B cell (primary cell): ENCODE measurements at regions not wholly inside any gene's neighbourhood (a gene's known extent, or its start where the extent isn't known, plus 50 kb on each side); places are given as distances from the start of the nearest gene placed in this dataset.
A peak's percentile ranks its signal among the peaks of the same experiment; 100 is the strongest.

Experiments
- ATAC-seq: fragments of 200-7000 bp; cut with Tn5 transposase; one replicate; pipeline ENCODE4 v1.10.0; 2021; ENCODE audit warnings: low read depth, mild to moderate bottlenecking, moderate number of reproducible peaks, moderate library complexity
- CTCF ChIA-PET: fragments of 350-600 bp; sonication (Branson Sonifier 250); formaldehyde crosslinking; loops from one replicate; lab custom pipeline; 2021; ENCODE audit warnings: antibody characterized with exemption, inconsistent platforms; lab: Charles Lee
- POLR2A ChIA-PET: fragments of 350-600 bp; sonication (Branson Sonifier 250); formaldehyde crosslinking; loops from one replicate; lab custom pipeline; 2021; ENCODE audit warnings: antibody characterized with exemption; lab: Charles Lee
- DNase-seq: peaks from one replicate; pipeline ENCODE4 v3.0.0; 2013
- H2AFZ ChIP-seq: 2 replicates; pipeline ENCODE4 v1.6.1; 2012; ENCODE audit warnings: mild to moderate bottlenecking, low read depth, low read length; ENCODE audit not compliant: insufficient read depth, poor library complexity, severe bottlenecking
- H3K27ac ChIP-seq, 2 donors: 1 replicate in 1 of 2; 2 replicates in 1 of 2; pipeline ENCODE4 v1.5.1; 2012 to 2013; ENCODE audit warnings: low read length in 2 of 2, mild to moderate bottlenecking in 2 of 2, moderate library complexity in 1 of 2
- H3K27me3 ChIP-seq, 4 experiments: fragments of 200-600 bp in 1 of 4; sonication (generic) in 1 of 4; replicated peaks in 1 of 4; 1 replicate in 2 of 4; 2 replicates in 2 of 4; pipeline versions ENCODE4 v1.6.1 to v1.7.0; 2013 to 2016; ENCODE audit warnings: low read length in 3 of 4, mild to moderate bottlenecking in 2 of 4, mixed read lengths in 1 of 4, moderate library complexity in 1 of 4; ENCODE audit not compliant: insufficient read depth in 4 of 4, control insufficient read depth in 3 of 4; ENCODE audit errors: control extremely low read depth in 1 of 4
- H3K36me3 ChIP-seq, 2 experiments: replicated peaks in 1 of 2; 1 replicate in 1 of 2; 2 replicates in 1 of 2; pipeline versions ENCODE4 v1.6.1 to v1.7.1; 2013; ENCODE audit warnings: low read length in 1 of 2; ENCODE audit not compliant: insufficient read depth in 2 of 2, control insufficient read depth in 1 of 2; ENCODE audit errors: control extremely low read depth in 1 of 2, extremely low read depth in 1 of 2
- H3K4me1 ChIP-seq, 2 donors: fragments of 200-600 bp in 1 of 2; sonication (generic) in 1 of 2; 1 replicate in 1 of 2; 2 replicates in 1 of 2; pipeline versions ENCODE4 v1.5.1 to v1.6.1; 2013 to 2017; ENCODE audit warnings: low read length in 2 of 2; ENCODE audit not compliant: control insufficient read depth in 2 of 2, insufficient read depth in 2 of 2
- H3K4me2 ChIP-seq: replicated peaks from 2 replicates; pipeline ENCODE3; 2012; ENCODE audit warnings: mild to moderate bottlenecking, low read depth, low read length; ENCODE audit not compliant: poor library complexity, severe bottlenecking
- H3K4me3 ChIP-seq, 5 experiments: fragments of 200-600 bp in 1 of 5; sonication (generic) in 1 of 5; 1 replicate in 3 of 5; 2 replicates in 2 of 5; pipeline versions ENCODE4 v1.5.1 to v1.7.0; 2011 to 2016; ENCODE audit warnings: low read length in 4 of 5, mild to moderate bottlenecking in 4 of 5, low read depth in 2 of 5, control low read depth in 1 of 5, moderate library complexity in 1 of 5; ENCODE audit not compliant: insufficient read depth in 1 of 5; ENCODE audit errors: control extremely low read depth in 1 of 5, extremely low read depth in 1 of 5
- H3K79me2 ChIP-seq: fragments of 200-600 bp; sonication (generic); one replicate; pipeline ENCODE4 v1.6.0; 2016; ENCODE audit warnings: low read length; ENCODE audit not compliant: control insufficient read depth, insufficient read depth
- H3K9ac ChIP-seq: fragments of 200-600 bp; sonication (generic); 2 replicates; pipeline ENCODE4 v1.6.1; 2017; ENCODE audit warnings: mild to moderate bottlenecking, low read length, moderate library complexity
- H3K9me3 ChIP-seq, 3 donors: one replicate each; pipeline versions ENCODE4 v1.6.1 to v1.7.1; 2013; ENCODE audit warnings: low read length in 2 of 3; ENCODE audit not compliant: control insufficient read depth in 2 of 3, insufficient read depth in 1 of 3; ENCODE audit errors: control extremely low read depth in 1 of 3
- H4K20me1 ChIP-seq: 2 replicates; pipeline ENCODE4 v1.6.0; 2012; ENCODE audit warnings: mild to moderate bottlenecking, low read length; ENCODE audit not compliant: insufficient read depth, control insufficient read depth, poor library complexity, severe bottlenecking
- H3K27ac Mint-ChIP-seq: one replicate; pipeline ENCODE4 v1.8.0; 2021; ENCODE audit warnings: mixed read lengths
- H3K27me3 Mint-ChIP-seq: one replicate; pipeline ENCODE4 v1.8.0; 2021; ENCODE audit warnings: mixed read lengths
- H3K4me1 Mint-ChIP-seq: one replicate; pipeline ENCODE4 v1.8.0; 2021; ENCODE audit warnings: mixed read lengths
- H3K4me3 Mint-ChIP-seq: one replicate; pipeline ENCODE4 v1.8.0; 2021; ENCODE audit warnings: mixed read lengths
- H3K9me3 Mint-ChIP-seq: one replicate; pipeline ENCODE4 v1.8.0; 2022; ENCODE audit warnings: mixed read lengths; ENCODE audit not compliant: insufficient read depth
- CTCF ChIP-seq: fragments of 200-600 bp; IDR thresholded peaks from one replicate; pipeline ENCODE4 v1.8.0; 2022; ENCODE audit warnings: antibody characterized with exemption, mild to moderate bottlenecking
- EZH2 ChIP-seq: IDR thresholded peaks from 2 replicates; pipeline ENCODE4 v1.6.1; 2012; ENCODE audit warnings: borderline replicate concordance, low read depth, mild to moderate bottlenecking, moderate library complexity, low read length; ENCODE audit not compliant: insufficient read depth, poor library complexity, severe bottlenecking
- WGBS: methylation state at CpG from one replicate; pipeline ENCODE4 v1.1.5; 2013; ENCODE audit warnings: missing lambda C conversion rate; ENCODE audit not compliant: insufficient coverage; 5-methylcytosine and 5-hydroxymethylcytosine counted together
- intact Hi-C: fragments of 100-400 bp; cut with micrococcal nuclease; formaldehyde crosslinking; loops from one replicate; pipeline ENCODE4 v1.10.0; 2022

DNA sequence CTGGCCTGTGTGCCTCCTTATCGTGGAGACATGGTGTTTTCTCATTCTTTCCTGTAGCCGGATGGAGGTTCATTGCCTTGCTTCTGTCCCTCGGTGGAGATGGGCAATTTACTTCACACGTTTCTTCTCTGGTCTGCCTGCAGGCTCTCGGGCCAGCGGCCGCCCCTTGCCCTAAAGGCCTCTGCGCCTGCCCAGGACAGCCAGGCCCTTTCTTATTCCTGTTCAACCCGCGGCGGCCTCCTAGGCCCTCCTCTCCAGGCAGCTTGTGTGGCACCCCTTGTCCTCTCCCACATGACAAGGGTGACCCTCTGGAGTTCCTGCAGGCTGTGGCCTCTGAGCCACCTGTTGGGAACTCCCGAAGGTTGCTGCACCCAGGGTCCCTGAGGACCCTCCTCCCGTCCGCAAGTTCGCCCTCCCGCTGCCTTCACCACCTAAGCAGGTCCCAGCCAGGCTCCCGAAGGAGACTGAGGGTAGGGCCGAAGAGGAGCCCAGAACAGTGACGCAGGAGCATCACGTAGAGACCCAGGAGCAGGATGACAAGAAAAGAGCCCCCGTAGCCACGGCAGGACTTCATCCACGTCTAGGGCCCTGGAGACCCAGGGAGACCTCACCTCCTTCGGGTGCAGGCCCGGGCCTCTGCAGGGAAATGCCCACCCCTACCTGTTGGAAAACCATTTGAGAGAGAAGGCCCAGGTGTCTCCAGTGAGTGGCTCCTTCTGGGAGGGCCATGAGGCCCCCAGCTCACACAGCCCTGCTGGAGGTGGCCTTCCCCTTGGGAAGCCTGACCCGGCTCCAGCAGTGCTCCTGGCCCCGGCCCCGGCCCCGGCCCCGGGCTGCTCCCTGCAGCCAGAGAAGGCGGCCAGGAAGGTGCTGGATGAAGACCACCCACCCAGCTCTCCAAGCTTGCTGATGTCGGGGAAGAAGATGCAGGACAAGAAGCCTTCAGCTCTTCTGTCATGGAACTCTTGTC lies 291.4 kb downstream of the TLE4 start:
- H3K27me3 ChIP-seq, result no peaks in the 10 kb centered on the region
- Mint-ChIP-seq H3K9me3 (peaks cover 9% of the 10 kb centered on the region), H3K4me3 (no peak overlapping the region), H3K4me1 (peaks cover 16% of the 10 kb centered on the region), H3K27me3 (no peaks in the 10 kb centered on the region), H3K27ac (peak overlapping the region; percentile 59)
- ChIA-PET CTCF (no interaction called here), POLR2A (no interaction called here)
- peaks cover 0 to 19% (median 10%) of the 10 kb centered on the region in 3 donors for H3K9me3 ChIP-seq
- H2AFZ ChIP-seq, result no peak overlapping the region
- no peaks in the 10 kb centered on the region for H4K20me1 ChIP-seq
- H3K4me2 ChIP-seq, result no peak overlapping the region
- no peak for TF ChIP-seq EZH2
- peaks cover 15 to 23% of the 10 kb centered on the region in 2 donors for H3K4me1 ChIP-seq
- no peak overlapping the region for H3K27ac ChIP-seq
- no peak overlapping the region for H3K9ac ChIP-seq
- H3K36me3 ChIP-seq, result no peaks in the 10 kb centered on the region
- whole genome bisulfite sequencing, result 99% methylated on average over 32 of the region's 32 CpGs
- intact Hi-C loops, result no loop called here
- H3K4me3 ChIP-seq, result no peak overlapping the region
- ATAC-seq (no peak), DNase-seq (no peak)
- H3K79me2 ChIP-seq, result no peaks in the 10 kb centered on the region

DNA sequence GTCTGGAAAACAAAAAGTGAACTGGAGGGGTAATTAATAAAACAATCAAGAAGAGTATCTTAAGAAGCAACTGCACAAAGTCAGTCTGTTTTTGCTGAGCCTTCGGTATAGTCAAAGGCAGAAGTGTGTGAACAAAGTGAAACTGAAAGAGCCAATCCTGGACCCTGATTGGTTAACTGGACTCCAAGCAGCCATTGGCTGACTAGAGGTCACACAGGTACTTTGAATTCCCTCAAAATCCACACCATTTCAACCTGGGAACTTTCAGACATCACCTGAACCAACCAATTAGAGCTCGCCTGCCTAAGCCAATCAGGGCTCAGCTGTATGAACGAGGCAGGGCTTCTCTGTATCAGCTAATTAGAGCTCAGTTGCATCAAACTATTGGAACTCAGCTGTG lies 286.7 kb downstream of the TLE4 start:
- intact Hi-C loops, result loop anchor here (1.0 kb wide), 1 partner anchor 24 kb away; no protein-coding TSS in a partner anchor
- DNase-seq, result peak; percentile 52

More for the DNA sequence above, 286.7 kb downstream of the TLE4 start:
- TF ChIP-seq CTCF, result no peak
- no peak for TF ChIP-seq EZH2
- Histone ChIP-seq H4K20me1 (no peaks in the 10 kb centered on the region), H3K27ac (peak overlapping the region; percentile 7 to 60), H3K9ac (peak overlapping the region; percentile 52), H3K27me3 (no peaks in the 10 kb centered on the region), H2AFZ (peak overlapping the region; percentile 71), H3K4me3 (peak overlapping the region in 2 of 5 experiments; percentile 11 to 40), H3K9me3 (peaks cover 0 to 19% (median 10%) of the 10 kb centered on the region in 3 donors), H3K36me3 (no peaks in the 10 kb centered on the region), H3K4me2 (peak overlapping the region; percentile 63), H3K79me2 (no peaks in the 10 kb centered on the region), H3K4me1 (peaks cover 5% of the 10 kb centered on the region in 2 donors)
- Mint-ChIP-seq H3K4me3 (peak overlapping the region; percentile 65), H3K4me1 (peaks cover 14% of the 10 kb centered on the region), H3K9me3 (peaks cover 9% of the 10 kb centered on the region), H3K27me3 (no peaks in the 10 kb centered on the region), H3K27ac (peak overlapping the region; percentile 71)
- peak; percentile 90 for ATAC-seq
- CTCF ChIA-PET, result interaction anchor here (0.9 kb wide), 1 partner anchor 15 kb away, joined by 3 read pairs; no protein-coding TSS in a partner anchor
- 100% methylated on average over 2 of the region's 3 CpGs for WGBS
- POLR2A ChIA-PET, result no interaction called here
